GM18868 (cell line): ENCODE measurements at regions not wholly inside any gene's neighbourhood (a gene's known extent, or its start where the extent isn't known, plus 50 kb on each side); places are given as distances from the start of the nearest gene placed in this dataset.
A peak's percentile ranks its signal among the peaks of the same experiment; 100 is the strongest.

ENCODE experiments used
- ATAC-seq: cut with Tn5 transposase; IDR thresholded peaks from one replicate; pipeline ENCODE4 v1.9.1; 2021; ENCODE audit warnings: mild to moderate bottlenecking, moderate library complexity; ENCODE audit not compliant: unreplicated experiment

- ATAC-seq = no peak
These were observed 66.7 kb upstream of the RMDN2 start for GRCh38 chr2:37858400-37858711.

DNA sequence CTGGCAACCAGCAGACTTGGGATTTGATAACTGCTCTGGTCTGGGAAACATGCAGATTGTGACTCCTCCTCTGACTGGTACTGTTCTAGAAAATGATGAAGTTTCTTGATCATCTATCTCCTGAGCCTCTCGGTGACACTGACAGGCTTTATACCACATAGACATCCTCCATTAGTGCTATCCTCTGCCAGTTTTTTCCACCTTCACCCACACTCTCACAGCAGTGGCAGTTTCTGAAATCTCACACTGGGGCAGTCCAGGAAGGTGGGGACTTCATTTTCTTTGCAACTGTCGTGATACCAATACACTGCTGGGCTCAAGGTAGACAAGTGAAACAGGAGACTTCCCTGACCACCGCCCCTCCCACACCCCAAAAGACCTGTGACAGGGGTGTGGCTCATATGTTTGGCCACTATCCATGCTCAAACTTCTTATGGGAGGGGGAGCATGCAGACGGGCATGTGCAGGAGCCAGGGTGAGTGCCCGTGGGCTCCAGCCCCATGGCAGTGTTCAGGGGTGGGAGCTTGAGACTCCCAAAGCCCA lies 66.3 kb upstream of the RMDN2 start:
- ATAC-seq = no peak

DNA sequence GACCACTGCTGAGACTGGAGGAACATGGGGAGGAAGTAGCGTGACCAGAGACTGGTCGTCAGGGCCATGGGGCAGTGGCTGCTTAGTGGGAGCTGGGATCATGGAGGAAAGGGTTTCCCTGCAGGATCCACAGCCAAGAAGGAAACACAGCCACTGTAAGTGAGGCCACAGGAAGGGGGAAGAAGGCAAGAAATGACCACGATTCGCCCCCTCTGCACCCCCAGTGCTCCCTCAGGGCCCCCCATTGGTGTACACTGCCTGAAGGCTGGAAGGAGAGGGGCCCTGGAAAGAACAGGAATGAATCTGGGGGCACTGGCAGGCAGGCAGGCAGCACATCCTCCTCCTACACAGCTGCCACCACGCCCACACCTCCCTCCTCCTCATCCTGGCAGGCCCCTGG lies 62.5 kb upstream of the RMDN2 start:
- ATAC-seq = no peak

GRCh38 chr2:37864217-37864616 lies 60.9 kb upstream of the RMDN2 start:
- ATAC-seq = no peak

DNA sequence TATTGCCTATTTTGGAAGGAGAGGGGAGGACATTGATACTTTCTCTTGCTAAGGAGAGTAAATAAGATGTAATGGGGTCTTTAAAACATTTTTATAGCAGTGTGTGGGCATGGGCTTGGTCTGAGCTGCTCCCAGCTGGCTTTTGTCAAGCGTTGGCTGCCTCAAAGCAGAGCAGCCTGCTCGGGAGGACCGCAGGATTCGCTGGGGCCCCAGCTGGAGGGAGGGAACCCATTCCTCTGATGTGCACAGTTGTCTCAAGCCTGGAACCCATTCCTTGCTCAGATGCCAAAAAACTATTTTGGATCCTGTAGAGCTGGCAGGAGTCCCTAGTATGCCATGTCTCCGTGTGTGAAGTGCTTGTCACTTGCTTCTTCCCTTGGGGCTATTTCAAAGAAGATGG lies 59.4 kb upstream of the RMDN2 start:
- ATAC-seq = no peak

DNA sequence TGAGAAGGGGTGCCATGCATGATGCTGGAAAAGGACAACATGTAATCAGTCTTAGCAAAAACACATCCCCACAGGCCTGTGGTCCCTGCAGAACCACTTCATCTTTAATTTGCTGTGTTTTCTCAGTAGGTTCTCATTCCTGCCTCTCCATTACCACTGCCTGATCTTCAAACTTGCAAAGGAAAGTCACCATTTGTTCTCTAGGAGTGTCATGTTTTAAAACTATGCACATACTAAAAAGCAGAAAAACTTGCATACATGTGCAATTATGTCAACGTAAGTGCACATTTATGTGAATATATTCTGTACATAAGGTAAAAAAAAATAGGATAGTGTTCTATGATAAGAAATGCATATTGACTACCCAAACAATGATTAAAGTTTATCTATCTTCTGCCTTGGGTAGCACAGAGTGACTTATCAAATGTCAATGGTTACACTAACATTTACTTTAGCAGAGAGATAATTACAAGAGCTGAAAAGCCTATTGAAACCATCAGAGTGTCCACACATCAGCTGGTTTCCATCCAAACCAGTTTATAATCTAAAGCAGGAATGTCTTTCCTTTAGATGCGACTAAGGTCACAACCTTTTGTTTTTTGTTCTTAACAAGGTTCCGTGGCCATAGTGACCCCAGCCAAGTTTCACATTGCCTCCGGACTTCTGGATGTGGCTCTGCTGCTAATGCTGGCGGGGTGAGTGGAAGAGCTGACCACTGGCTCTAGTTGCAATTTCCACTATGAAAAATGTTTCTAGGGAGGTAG lies 58.7 kb upstream of the RMDN2 start:
- ATAC-seq = no peak

DNA sequence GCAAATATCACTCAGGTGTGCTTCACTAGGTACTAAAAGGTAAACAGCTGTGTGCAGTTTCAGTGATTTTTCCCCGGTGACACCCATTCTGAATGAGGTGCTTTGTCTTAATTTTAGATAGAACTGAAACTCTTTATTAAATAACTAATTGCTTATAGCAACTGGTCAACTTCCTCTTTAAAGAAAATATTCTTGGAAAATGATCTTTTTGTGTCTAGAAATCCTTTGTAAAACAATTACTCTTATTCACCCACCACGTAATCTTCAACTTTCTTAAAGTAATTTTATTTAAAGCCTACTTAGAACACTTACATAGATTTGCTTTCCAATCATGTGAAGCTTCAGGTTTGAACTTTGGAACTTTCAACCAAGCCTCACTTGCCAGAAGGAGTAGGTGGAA lies 57.9 kb upstream of the RMDN2 start:
- ATAC-seq = no peak

DNA sequence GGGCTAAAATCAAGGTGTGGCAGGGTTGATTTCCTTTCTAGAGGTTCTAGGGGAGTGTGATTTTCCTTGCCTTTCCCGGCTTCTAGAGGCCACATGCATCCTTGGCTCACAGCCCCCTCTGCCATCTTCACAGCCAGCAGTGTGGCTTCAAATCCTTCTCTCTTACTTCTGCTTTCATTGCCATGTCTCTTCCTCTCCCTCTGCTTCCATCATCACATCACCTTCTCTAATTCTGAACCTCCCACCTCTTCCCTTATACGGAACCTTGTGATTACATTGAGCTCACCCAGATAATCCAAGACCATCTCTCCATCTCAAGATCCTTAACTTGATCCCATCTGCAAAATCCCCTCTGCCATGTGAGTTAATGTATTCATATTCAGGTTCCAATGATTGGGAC lies 56.2 kb upstream of the RMDN2 start:
- no peak for ATAC-seq

DNA sequence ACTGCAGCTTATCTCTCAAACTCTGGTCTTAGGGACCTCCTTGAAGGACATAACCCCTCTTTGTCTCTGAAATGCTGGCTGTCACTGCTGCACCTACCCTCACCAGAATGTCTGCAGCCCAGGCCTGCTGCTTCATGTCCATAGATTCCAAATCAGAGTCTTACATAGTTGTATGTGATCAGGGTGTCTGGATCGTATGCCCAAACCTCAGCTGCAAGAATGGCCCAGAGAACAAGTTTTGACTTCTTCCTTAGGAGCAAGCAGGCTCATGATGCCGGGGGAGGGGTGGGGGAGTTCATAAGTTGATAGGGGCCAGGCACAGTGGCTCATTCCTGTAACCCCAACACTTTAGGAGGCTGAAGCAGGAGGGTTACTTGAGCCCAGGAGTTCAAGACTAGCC lies 55.8 kb upstream of the RMDN2 start:
- no peak for ATAC-seq

- ATAC-seq = no peak
These were observed 55.3 kb upstream of the RMDN2 start for GRCh38 chr2:37869771-37870170.

- no peak for ATAC-seq
These were observed 54.3 kb upstream of the RMDN2 start for GRCh38 chr2:37870829-37871228.

GRCh38 chr2:37871456-37872191 lies 53.5 kb upstream of the RMDN2 start:
- peak; percentile 66 for ATAC-seq

DNA sequence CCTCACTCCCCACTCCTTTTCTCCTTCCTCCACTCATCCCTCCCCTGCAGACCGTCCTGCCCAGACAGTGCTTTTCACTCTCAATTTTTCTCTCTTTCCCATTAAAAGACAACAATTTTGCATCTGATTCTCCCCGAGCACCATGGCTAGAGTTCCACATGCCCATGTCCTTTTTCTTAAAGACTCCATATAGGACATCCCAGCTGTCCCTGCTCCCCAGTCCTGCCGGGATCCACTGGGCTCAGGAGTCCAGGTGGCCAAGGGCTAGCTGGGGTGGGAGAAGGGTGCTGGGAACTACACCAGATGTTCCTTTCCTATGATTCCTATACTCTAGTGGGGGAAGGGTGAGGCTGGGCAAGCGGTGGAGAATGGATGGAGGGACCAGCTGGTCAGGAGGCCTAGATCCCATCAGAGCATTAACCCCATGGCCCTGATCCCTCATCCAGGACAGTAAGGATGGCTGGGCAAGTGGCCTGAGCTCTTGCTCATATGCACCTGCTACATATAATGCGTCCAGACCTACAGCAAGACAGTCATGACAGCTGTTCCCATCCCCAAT lies 52.8 kb upstream of the RMDN2 start:
- no peak for ATAC-seq

GRCh38 chr2:37873229-37873628 lies 51.9 kb upstream of the RMDN2 start:
- ATAC-seq = no peak

GRCh38 chr2:37873749-37874330 lies 51.2 kb upstream of the RMDN2 start:
- no peak for ATAC-seq

DNA sequence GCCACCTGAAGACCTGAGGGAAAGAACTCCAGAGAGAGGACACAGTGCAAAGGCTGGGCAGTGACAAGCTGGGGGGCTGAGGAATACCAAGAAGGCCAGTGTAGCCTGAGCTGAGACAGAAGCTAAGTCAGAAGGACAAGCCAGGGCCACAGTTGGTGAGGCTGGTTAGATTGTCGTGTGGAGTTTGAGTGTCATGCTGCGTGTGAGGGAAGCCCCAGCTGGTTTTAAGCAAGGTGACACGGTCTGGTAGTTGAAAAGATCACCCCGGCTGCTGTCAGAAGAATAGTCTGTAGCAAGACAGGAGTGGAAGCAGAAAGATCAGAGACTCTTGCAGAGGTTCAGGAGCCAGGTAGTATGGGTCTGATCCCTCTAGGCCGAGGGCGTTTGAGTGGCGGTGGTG lies 50.6 kb upstream of the RMDN2 start:
- ATAC-seq = peak; percentile 66
